Limb (tissue), 2 donors: ENCODE measurements at regions not wholly inside any gene's neighbourhood (a gene's known extent, or its start where the extent isn't known, plus 50 kb on each side); places are given as distances from the start of the nearest gene placed in this dataset.
"Not testable (repeated sequence)": the region's sequence is repeated elsewhere in the genome, so short reads cannot be mapped to it uniquely, and the experiment has no call there.

Experiments
- DNase-seq, 2 donors: peaks; one replicate each; pipeline ENCODE4 v3.0.0-alpha.2; 2016; ENCODE audit errors: extremely low spot score in 2 of 2

GRCh38 chr10:8665322-8665721, 610.8 kb downstream of the GATA3 start:
- DNase-seq: no peak

- no peak for DNase-seq
Observed at GRCh38 chr10:8670461-8670860, 616.0 kb downstream of the GATA3 start.

DNA sequence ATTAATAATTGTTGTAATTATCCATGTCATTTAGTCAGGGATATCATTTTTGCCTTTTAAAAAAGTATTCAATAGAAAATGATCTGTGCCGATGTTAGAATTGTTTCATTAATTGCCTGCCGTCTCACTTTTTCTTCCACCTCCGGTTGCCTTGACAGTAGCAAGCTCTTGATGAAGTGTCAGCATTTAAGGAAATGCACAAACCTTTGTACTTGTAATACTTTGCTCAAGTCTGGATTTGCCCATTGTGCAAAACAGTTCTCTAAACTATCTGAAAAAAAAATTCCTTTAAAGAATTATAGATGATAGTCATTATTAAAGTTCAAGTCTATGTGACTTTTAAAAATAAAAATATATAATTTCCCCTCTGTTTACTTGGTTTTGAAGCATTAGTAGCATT, 619.7 kb downstream of the GATA3 start:
- DNase-seq: no peak

GRCh38 chr10:8677642-8678041, 623.2 kb downstream of the GATA3 start:
- no peak for DNase-seq

GRCh38 chr10:8684916-8685315, 630.4 kb downstream of the GATA3 start:
- DNase-seq: not testable (repeated sequence)

DNA sequence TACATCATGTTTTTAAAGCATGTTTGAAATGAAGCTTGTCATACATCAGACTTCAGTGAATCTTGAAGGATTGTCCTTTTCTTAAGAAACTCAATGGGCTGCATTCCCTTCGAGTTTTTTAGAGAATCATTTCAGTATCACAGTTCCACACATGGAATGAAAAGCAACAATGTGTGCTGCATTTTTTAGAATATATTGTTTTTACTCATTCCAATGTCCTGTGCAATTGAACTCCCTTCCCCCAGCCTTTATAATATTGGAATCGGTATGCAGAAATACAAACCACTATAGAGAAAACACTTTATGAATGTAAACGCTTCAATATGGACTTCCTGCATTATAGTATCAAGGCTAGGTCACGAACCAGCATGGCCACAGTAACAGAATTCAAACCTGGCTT, 634.4 kb downstream of the GATA3 start:
- DNase-seq: no peak

DNA sequence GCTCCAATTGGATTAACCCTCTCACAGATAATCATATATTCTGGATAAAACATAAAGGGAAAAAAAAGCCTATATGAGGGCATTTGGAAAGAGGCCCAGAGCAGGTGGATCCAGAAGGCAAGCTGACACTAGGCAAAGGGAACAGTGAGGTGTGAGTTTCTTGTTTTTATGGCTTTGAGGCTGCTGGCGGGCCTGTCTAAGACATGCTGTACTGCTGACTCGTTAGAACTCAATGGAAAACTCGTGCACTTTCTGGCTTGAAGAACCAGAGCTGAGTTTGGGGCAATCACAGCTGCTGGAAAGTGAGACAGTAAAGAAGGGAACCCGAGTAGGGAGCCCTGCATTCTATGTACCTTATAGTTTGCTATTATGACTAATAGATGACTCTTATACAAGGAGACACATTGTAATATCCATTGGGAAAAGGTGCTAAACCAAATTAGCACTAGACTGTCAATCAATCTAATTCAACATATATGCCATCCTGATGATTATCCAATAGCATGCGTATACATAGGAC, 637.1 kb downstream of the GATA3 start:
- DNase-seq: no peak

DNA sequence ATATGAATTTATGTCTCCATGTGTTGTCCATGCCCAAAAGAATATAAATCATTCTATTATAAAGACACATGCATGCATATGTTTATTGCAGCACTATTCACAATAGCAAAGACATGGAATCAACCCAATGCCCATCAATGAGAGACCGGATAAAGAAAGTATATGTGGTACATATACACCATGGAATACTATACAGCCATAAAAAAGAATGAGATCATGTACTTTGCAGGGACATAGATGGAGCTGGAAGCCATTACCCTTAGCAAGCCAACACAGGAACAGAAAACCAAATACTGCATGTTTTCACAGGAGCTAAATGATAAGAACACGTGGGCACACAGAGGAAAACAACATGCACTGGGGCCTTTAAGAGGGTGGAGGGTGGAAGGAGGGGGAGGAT, 639.1 kb downstream of the GATA3 start:
- not testable (repeated sequence) for DNase-seq

DNA sequence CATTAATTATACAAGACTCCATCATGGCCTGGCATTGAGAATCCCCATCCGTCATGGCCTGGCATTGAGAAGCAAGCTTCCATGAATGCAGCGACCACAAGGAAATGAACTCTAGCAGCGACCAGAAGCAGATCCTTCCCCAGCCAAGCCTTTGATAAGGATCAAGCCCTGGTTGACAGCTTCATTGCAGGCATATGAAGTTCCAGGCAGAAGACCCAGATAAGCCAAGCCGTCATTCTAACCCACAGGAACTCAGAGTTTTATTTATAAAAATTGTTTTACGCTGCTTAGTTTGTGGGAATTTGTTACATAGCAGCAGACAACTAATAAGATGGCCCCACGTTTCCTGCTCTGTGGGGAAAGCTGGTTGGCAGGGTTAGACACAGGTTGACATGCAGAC, 642.3 kb downstream of the GATA3 start:
- DNase-seq: no peak

GRCh38 chr10:8700689-8701088, 646.2 kb downstream of the GATA3 start:
- DNase-seq: no peak

GRCh38 chr10:8702181-8702580, 647.7 kb downstream of the GATA3 start:
- DNase-seq: no peak

GRCh38 chr10:8705415-8705814, 650.9 kb downstream of the GATA3 start:
- no peak for DNase-seq

- DNase-seq: no peak
Observed at GRCh38 chr10:8712656-8713055, 658.2 kb downstream of the GATA3 start.

DNA sequence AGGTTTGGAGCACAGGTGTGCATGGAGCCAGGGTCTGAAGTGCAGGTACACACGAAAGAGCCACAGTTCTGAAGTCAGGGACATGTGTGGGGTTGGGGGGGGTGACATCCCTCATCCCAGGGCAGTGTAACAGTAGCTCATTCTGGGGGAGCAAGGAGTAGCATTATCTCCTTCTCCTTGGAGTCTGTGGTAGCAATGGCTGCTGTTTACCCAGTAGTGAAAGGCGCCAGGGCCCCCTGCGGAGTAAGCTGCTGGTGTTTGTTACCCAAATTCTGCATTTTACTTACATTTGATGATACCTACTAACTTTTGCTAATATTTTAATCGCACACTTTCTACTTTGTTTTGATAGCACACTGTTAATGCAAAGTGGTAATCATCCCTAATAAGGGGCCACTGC, 665.5 kb downstream of the GATA3 start:
- no peak for DNase-seq

- no peak for DNase-seq
Observed at GRCh38 chr10:8721650-8722049, 667.2 kb downstream of the GATA3 start.

- DNase-seq: no peak
Observed at GRCh38 chr10:8722835-8723234, 668.3 kb downstream of the GATA3 start.

DNA sequence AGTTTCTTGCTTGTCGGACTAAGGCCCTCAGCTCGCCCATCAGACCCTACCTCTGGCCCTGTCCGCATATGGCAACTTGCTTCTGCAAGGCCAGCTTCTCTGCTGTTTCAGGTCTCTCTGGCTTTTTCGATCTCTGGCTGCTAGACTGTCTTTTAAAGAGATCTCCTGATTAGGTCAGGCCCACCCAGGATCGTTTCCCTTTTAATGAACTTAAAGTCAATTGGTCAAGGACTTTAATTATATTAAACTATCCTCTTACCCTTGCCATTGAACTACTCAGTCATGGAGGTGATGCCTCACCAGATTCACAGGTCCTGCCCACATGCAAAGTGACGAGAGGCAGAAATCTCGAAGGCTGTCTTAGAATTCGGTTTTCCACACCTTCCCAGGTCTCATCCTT, 670.9 kb downstream of the GATA3 start:
- DNase-seq: no peak

DNA sequence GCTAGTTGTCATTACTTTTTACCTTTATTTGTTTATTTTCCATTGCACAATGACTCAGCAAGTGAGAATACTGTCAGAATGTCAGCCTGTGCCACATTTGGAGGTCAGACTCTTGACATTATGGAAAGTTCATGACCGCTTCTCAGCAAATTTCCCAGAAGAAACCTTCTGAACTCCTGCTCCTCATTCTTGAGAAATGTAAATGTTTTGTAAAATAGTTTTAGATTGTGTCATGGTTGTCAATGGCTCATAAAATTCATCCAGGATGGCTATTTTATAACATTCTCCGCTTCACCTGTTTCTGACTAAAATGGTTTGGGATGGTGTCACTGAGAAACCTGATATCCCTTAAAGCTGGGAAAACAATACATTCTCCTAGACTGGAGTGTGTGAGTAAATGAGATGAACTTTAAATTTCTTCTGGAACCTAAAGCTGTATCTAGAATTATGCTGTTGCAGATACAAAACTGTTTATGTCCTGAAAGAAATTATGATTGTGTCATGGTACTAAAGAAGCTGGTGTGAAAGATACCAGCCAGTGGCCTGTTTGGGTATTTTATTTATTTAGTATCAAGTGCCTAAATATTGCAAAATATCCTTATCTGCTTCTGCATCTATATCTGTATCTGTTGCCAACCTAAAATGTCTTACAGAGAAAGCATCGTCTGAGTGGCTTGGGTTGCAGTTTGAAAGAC, 671.7 kb downstream of the GATA3 start:
- no peak for DNase-seq

DNA sequence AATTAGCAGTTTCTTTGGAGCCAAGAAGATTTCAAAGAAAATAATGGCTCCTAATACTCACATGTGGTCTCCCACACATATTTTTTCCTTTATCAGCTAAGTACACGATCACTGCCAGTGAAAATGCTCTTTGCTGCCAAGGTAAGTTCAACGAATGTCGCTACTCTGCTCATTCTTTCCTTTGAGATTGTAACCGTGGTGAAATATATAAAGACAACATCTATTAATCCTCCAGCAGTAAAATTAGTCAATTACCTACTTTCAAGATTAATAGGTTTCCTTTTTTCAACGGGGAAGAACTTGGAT, 672.2 kb downstream of the GATA3 start:
- DNase-seq: no peak

DNA sequence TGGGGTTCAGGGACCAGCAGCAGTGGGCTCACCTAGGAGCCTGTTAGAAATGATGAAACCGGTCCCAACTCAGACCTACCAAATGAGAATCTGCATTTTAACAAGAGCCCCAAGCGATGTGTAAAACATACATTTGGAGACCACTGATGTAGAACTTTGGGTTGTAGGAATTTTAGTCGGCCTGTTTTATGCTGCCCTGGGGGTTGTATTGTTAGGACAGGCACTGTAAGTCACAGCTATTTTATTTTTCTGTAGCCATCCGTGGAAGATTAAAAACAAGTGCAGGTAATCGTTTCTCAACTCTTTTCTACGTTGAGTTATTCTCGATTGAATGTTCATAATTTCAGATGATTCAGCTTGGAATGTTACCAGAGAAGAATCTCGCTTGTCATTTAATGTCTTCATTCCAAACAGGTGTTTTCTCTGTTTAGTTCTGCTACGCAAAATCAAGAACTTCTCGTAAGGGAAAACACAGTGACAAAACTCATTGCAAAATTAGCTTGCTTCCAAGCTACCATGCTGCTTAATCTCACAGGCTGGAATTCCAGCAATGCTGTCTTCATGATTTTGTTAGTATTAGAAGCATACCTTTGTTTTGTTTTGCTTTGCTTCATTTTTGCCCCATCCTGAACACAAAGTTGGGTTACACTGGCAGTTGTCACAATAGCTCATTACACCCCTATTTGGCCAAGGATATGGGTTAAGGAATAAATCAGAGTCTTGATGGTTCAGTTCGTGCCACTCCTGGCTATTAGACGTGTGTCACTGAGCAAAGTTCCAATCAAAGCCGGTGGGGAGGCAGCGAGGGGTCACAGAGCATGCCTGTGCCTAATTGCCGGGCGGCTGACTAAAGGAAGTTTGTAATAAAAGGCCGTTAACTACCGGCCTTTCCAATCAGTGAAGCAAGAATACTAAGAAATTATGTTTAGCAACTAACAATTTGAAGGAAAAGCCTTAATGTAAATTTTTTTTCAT, 676.9 kb downstream of the GATA3 start:
- no peak for DNase-seq

DNA sequence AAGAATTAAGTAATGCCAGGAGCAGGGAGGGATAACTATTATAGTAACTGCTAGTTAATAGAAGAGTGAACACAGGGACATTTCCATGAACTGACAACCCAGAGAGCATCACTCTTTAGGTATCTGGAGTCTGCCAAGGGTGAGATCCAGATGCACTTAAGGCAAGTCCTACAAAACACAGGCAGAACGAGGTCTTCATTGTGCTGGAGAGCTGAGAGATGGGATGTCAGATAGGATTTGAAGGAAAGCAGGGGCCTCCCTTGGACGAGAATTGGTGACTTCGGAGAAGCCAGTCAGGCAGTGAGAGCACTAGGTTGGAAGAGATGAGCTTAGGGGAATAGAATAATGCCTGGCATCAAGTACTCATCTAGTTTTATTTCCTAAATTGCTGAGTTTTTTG, 684.5 kb downstream of the GATA3 start:
- DNase-seq: no peak

GRCh38 chr10:8752146-8752843, 697.8 kb downstream of the GATA3 start:
- no peak for DNase-seq
